ENCODE measurements at regions not wholly inside any gene's neighbourhood (a gene's known extent, or its start where the extent isn't known, plus 50 kb on each side); places are given as distances from the start of the nearest gene placed in this dataset.

GRCh38 chr9:31253800-31254762, 1130.4 kb upstream of the ACO1 start:
- Histone ChIP-seq H4K20me1 (ENCODE audit: control insufficient read depth, insufficient read depth) (no peaks in the 10 kb centered on the region), H3K36me3 (ENCODE audit: control insufficient read depth in 2 of 2, insufficient read depth in 2 of 2, low read length in 1 of 2) (no peaks in the 10 kb centered on the region), H2AFZ (ENCODE audit: control insufficient read depth, low read depth, low read length) (no peak overlapping the region), H3K4me2 (ENCODE audit: control insufficient read depth, insufficient read depth) (no peak overlapping the region), H3K9ac (ENCODE audit: control insufficient read depth, insufficient read depth, low read length) (no peak overlapping the region), H3K4me1 (ENCODE audit: control insufficient read depth, insufficient read depth, low read length) (no peaks in the 10 kb centered on the region), H3K9me3 (replicated peaks; ENCODE audit: control insufficient read depth, insufficient read depth, low read length) (no peaks in the 10 kb centered on the region), H3K27me3 (replicated peaks in 1 of 2; ENCODE audit: control insufficient read depth in 2 of 2, insufficient read depth in 2 of 2, low read length in 1 of 2) (no peaks in the 10 kb centered on the region), H3K79me2 (ENCODE audit: control insufficient read depth, insufficient read depth, low read length) (no peaks in the 10 kb centered on the region), H3K27ac (ENCODE audit: control insufficient read depth, insufficient read depth) (no peak overlapping the region), H3K4me3 (no peak overlapping the region)
- TF ChIP-seq FOXK2 (IDR thresholded peaks at IDR 0.05) (no peak), CHD1 (IDR thresholded peaks at IDR 0.05; ENCODE audit: low read depth, low read length) (no peak), NBN (IDR thresholded peaks at IDR 0.05) (no peak), EGR1 (IDR thresholded peaks at IDR 0.05; ENCODE audit: borderline replicate concordance in 1 of 2, low read depth in 2 of 2, low read length in 2 of 2) (no peak), CTCF (IDR thresholded peaks at IDR 0.05 in 2 of 3, conservative IDR thresholded peaks at IDR 0.05 in 1 of 3; ENCODE audit: control insufficient read depth in 2 of 3, extremely low read depth in 1 of 3, insufficient read depth in 1 of 3, low read depth in 3 of 3, low read length in 3 of 3) (no peak)
- intact Hi-C loops (cut with micrococcal nuclease; ENCODE audit: unreplicated experiment) (no loop called here), in situ Hi-C loops (cut with MboI) (no loop called here)
- RAD21 ChIA-PET (ENCODE audit: unreplicated experiment): no interaction called here
- SMC1A ChIA-PET (ENCODE audit: uncharacterized antibody, unreplicated experiment): no interaction called here
- FAIRE-seq (no peak), DNase-seq (ENCODE audit: low read depth, low spot score) (no peak), ATAC-seq (no peak)
- POLR2A ChIA-PET: interaction anchor here (0.6 kb wide), 1 partner anchor 366 kb away, joined by 3 read pairs; no protein-coding TSS in a partner anchor
- 82% methylated on average over 61 of the region's 73 CpGs for WGBS (ENCODE audit: insufficient coverage, insufficient replicate concordance, low lambda C conversion rate, missing lambda C conversion rate)
- CTCF ChIA-PET: no interaction called here
- no TSS peak for BruUV-seq (replicated peaks)
